ENCODE measurements at regions not wholly inside any gene's neighbourhood (a gene's known extent, or its start where the extent isn't known, plus 50 kb on each side); places are given as distances from the start of the nearest gene placed in this dataset.
"Not testable (repeated sequence)": the region's sequence is repeated elsewhere in the genome, so short reads cannot be mapped to it uniquely, and the experiment has no call there.

DNA sequence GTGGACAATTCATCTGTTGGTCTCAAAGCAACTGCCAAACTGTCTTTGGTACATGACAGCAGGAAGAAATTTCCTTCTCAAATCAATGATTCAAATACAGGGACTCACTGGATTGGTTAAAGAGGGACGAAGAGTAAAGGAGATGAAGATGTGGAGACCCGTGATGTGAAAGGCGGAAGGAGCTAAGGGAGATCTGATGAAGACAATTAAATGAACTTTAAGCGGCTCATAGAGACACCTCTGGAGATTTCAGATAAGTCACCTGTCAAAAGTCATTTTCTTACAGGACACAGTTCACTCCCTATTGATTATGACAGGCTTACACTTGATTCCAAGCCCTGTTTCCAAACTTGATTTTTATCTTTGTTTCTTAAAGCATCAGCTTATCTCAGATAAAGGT lies 466.3 kb downstream of the DOK5 start:
- DNase-seq (ENCODE audit: low read depth): no peak

DNA sequence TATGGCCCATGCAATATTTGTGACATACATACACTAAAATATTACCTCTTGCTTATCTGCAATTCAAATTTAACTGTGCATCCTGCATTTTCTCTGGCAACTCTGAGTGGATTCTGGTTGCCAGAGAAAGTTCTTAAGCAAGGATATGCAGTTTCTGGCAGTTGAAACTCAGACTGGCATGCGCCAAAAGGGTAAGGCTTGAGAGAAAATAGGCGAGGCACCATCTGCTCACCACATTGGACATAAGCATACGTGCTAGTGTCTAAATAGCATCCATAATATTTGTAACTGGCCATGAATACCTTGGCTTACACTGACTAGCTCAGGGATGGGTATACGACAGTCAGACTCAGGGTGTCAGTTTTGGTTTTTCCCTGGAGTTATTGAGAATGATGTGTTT lies 465.1 kb downstream of the DOK5 start:
- DNase-seq (ENCODE audit: low read depth): no peak

DNA sequence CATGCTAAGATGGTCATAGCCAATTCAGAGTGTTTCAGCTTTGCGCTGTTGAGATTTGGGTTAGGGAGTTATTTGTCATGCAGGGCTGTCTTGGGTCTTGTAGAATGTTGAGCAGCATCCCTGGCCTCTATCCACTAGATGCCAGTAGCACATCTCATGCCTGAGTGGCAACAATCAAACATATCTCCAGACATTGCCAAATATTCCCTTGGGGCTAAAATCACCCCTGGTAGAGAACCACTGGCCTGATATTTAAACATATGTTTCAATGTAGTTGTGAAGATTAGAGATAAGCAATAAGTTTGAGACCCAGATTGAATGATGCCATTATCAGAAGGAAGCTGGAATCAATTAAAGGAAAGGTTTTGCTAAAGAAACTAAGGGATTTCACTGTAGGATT lies 463.3 kb downstream of the DOK5 start:
- no peak for DNase-seq (ENCODE audit: low read depth)

DNA sequence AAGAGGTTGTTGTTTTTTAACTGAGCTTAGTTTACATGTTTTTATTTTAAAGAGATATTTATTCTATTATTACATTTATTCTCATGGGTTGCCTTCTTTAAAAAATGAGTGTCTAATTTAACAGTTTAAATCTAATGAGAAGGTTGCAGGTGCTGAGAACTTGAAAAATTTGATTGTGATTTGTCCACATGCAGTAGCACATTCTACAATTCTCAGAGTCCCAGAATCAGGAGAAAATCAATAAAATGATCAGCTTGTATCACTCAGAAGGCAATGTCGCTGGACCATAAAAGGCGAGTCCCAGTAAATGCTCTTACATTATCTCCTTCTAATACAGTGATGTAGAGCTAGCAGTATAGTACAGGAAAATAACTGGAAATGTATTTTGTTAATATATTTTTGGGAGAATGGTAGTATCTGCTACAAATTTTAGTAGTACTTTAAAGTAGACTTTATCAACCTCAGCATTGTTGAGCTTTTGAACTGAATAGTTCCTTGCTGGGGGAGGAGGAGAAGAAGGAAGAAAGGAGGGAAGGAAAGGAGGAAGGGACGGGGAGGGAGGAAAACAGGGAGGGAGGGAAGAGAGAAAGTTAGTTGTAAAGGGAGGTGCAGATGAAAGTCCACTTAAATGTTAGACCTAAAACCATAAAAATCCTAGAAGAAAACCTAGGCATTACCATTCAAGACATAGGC lies 458.0 kb downstream of the DOK5 start:
- DNase-seq (ENCODE audit: low read depth): no peak

DNA sequence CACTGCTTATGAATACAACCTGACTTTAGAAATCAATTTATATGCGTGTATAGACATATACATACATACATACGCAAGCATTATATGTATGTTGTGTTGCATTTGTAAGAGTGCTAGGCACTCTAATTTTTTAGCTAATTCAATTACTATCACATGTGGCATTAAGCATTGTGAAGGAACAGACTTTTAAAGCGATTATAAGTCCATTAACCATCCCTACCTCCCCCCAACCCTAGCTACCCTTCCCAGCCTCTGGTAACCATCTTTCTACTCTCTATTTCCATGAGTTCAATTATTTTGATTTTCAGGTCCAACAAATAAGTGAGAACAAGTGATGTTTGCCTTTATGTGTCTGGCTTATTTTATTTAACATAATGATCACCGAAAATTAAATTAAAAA lies 453.8 kb downstream of the DOK5 start:
- DNase-seq (ENCODE audit: low read depth): no peak

DNA sequence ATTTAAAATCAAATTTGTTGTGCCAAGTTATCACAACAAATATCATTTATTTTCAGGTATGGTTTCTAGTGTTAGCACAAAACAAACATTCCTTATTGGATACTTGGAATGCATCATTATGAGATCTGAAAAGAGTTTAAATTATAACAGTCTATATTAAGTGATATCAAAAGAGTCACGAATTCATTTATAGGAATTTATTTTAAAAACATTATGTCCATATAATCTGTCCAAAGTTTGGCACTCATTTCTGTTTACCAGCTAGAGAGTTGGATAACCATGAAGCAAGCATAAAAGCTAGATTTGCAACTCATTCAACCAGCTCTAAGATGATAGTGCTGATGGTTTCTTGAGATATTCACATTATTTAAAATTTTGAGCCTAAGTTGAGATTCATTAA lies 453.2 kb downstream of the DOK5 start:
- DNase-seq (ENCODE audit: low read depth): no peak

DNA sequence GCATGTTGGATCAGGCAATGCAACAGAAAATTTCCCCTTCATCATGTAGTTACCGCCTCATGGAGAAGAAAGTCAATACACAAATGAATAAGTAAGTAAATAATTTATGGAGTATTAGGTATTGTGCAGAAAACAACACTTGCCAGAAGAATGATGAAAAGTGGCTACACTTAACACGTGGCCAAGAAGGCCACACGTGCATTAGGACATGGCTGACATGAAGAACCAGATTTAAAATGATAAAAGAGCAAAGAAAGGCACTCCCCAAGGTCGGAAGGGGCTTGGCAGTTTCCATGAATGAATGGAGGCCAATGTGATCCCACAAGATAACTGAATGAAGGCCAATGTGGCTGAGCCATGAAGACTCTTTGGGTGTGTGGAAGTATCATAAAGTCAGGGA lies 447.2 kb downstream of the DOK5 start:
- no peak for DNase-seq (ENCODE audit: low read depth)

GRCh38 chr20:54922096-54922495 lies 446.7 kb downstream of the DOK5 start:
- no peak for DNase-seq (ENCODE audit: low read depth)

DNA sequence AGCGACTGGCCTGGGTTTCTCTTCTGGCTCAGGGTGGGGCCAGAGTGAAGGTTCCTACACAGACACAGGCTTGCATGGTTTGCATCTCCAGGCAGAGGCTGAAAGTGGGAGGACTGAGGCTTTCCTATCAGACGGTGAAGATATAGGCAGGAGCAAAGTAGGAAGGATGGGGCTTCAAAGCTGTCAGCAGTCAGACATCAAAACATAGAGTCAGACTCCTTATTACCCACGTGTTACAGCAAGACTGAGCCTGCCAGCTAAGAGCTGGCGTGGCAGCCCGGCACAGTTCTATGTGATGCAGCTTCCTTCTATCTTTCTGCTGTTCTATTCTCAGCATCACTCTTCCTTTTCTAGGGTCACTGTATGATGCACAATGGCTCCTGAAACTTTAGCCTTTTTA lies 445.1 kb downstream of the DOK5 start:
- no peak for DNase-seq (ENCODE audit: low read depth)

GRCh38 chr20:54918993-54919392 lies 443.6 kb downstream of the DOK5 start:
- DNase-seq (ENCODE audit: low read depth): not testable (repeated sequence)

DNA sequence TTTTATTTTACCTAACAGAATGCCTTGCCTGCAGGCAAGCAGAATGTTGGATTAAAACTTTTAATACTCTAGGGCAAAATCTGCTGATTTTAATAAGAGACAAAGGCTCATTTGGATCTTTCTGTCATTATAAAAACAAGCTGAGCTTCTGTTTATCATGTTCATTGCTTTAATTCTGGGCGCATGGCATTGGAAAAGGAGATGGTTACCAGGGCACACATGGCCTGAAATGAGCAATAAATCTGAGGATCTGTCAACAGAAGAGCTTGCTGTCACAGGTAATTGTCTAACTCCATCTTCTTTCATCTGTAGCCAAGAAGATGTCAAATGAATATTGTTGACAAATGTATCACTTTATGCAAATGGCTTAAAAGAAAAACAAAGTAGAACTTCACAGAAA lies 439.6 kb downstream of the DOK5 start:
- no peak for DNase-seq (ENCODE audit: low read depth)

DNA sequence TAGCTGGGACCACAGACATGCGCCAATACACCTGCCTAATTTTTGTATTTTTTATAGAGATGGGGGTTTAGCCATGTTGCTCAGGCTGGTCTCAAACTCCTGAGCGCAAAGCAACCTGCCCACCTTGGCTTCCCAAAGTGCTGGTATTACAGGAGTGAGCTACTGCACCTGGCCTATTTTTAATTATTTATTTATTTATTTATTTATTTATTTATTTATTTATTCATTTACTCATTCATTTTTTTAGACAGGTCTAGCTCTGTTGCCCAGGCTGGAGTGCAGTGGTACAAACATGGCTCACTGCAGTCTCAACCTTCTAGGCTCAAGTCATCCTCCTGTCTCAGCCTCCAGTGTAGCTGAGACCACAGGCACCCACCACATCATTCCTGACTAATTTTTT lies 434.3 kb downstream of the DOK5 start:
- DNase-seq (ENCODE audit: low read depth): no peak

DNA sequence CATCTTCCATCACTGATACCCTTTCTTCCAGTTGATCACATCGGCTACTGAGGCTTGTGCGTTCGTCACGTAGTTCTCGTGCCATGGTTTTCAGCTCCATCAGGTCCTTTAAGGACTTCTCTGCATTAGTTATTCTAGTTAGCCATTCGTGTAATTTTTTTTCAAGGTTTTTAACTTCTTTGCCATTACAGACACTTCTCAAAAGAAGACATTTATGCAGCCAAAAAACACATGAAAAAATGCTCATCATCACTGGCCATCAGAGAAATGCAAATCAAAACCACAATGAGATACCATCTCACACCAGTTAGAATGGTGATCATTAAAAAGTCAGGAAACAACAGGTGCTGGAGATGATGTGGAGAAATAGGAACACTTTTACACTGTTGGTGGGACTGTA lies 430.7 kb downstream of the DOK5 start:
- not testable (repeated sequence) for DNase-seq (ENCODE audit: low read depth)

DNA sequence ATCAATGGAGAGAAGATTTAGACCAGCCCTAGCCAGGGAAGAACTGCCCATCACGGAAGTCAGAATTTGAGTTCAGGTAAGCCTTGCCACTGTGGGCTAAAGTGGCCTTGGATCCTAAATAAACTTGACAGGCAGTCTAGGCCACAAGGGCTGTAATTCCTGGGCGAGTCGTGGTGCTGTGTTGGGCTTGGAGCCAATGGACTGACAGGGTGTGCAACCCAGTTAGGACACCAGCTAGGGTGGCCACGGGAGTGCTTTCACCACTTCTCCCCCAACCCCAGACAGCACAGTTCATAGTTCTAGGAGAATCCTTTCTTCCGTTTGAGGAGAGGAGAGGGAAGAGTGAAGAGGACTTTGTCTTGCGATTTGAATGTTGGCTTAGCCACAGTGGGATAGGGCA lies 422.4 kb downstream of the DOK5 start:
- DNase-seq (ENCODE audit: low read depth): no peak

- no peak for DNase-seq (ENCODE audit: low read depth)
Observed at GRCh38 chr20:54891907-54892306, 416.5 kb downstream of the DOK5 start.

- no peak for DNase-seq (ENCODE audit: low read depth)
Observed at GRCh38 chr20:54879393-54879792, 404.0 kb downstream of the DOK5 start.

- no peak for DNase-seq (ENCODE audit: low read depth)
Observed at GRCh38 chr20:54875307-54875706, 399.9 kb downstream of the DOK5 start.

DNA sequence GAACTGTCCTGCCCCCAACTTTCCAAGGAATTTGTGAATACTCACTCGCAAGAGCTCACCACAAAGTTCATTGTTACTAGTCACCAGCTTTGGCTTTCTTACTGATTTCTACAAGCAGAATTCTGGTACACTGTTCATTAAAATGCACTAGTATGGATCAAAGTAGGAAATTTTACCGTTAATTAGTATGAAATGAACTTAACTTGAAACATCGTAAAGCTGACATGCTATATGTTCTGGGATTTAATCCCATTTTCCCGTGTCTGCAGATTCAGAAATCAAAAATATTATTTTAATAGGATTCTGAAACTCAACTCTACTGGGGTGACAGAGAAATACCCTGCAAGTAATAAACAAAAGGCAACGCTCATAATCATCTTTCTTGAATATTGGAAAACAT lies 399.3 kb downstream of the DOK5 start:
- DNase-seq (ENCODE audit: low read depth): no peak

GRCh38 chr20:54872440-54872839 lies 397.0 kb downstream of the DOK5 start:
- DNase-seq (ENCODE audit: low read depth): no peak

- DNase-seq (ENCODE audit: low read depth): no peak
Observed at GRCh38 chr20:54869765-54870164, 394.4 kb downstream of the DOK5 start.

DNA sequence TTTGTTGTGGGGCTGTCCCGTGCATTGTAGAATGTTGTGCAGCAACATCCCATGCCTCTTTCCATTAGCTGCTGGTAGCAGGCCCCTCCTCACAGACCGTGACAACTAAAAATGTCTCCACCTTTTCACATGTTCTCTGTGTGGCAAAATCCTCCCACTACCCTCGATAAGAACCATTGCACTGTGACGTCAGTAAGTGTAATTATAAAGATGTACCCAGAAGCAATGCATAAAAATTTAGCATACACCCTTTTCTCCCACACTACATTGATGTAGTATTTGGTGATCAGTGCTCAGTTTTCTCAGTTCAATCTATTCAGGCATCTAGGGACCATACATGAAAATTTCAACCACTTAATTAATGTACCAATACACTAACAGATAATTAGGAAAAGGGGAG lies 389.9 kb downstream of the DOK5 start:
- no peak for DNase-seq (ENCODE audit: low read depth)

DNA sequence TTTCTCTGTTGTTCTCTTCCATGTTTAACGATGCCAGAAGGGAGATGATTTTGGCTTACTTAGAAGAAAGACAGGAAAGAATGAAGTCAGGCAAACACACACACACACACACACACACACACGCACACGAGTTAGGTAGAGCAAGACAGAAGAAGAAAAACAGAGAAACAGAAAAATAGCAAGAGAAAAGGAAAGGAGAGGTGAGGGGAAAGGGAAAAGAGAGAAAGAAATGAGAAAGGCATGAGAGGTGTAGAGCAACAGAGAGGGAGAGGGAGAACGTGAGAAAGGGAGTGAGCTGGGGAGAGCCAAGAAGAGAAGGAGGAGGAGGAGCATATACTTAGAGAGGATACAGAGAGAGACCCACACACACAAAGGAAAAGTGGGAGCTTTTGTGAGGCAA lies 385.3 kb downstream of the DOK5 start:
- DNase-seq (ENCODE audit: low read depth): no peak

DNA sequence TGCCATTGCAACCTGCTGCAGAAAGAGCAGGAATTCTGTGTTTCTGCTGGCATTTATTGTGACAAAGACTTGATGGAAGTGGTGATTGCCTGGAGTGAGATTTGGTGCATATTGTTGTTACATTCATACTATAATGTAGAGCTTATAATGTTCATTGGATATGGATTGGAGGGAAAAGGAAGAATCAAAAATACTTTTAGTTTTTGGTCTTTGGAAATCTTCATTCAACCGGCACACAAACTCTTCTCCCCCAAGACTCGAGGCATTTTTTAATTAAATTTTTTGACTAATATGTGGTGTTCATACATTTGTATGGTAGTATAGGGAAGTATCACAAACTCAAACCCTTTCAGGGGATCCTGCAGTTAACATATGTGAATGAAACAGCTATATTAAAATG lies 380.8 kb downstream of the DOK5 start:
- DNase-seq (ENCODE audit: low read depth): no peak

DNA sequence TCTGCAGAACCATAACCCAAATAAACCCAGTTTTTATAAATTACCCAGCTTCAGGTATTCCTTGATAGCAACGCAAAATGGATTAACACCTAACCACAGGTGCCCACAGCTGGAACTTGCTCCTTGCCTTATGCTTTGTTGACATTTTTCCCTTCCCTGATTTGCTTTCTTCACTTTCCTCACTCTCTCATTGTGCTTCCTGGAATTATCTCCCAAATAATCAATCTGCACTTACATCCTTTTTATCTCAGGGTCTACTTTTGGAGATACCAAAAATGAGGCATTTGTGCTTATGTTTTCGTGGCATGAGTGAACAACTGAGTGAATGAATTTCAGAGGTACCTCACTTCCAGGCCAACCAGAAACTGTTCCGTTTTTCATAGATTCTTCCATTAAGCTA lies 374.3 kb downstream of the DOK5 start:
- DNase-seq (ENCODE audit: low read depth): no peak
